HEK293 (cell line): ENCODE measurements at regions not wholly inside any gene's neighbourhood (a gene's known extent, or its start where the extent isn't known, plus 50 kb on each side); places are given as distances from the start of the nearest gene placed in this dataset.

Source experiments
- ZNF548 ChIP-seq: fragments of 450-650 bp; formaldehyde crosslinking; IDR thresholded peaks from 2 replicates; pipeline ENCODE4 v1.5.1; 2016; ENCODE audit warnings: missing biosample characterization, missing genetic modification characterization
- ZNF624 ChIP-seq: fragments of 450-650 bp; formaldehyde crosslinking; IDR thresholded peaks from 2 replicates; pipeline ENCODE4 v1.5.1; 2017; ENCODE audit warnings: missing biosample characterization, missing genetic modification characterization
- ZNF768 ChIP-seq: fragments of 450-650 bp; formaldehyde crosslinking; IDR thresholded peaks from 2 replicates; pipeline ENCODE4 v1.5.1; 2018; ENCODE audit warnings: missing biosample characterization, mild to moderate bottlenecking, missing genetic modification characterization
- ZNF777 ChIP-seq: fragments of 450-650 bp; formaldehyde crosslinking; IDR thresholded peaks from 2 replicates; pipeline ENCODE4 v1.5.1; 2017; ENCODE audit warnings: missing biosample characterization, missing genetic modification characterization, borderline replicate concordance
- TF ChIP-seq, protein P1 (sequence below): fragments of 450-650 bp; formaldehyde crosslinking; IDR thresholded peaks from 2 replicates; pipeline ENCODE4 v1.5.1; 2016; ENCODE audit warnings: missing biosample characterization, missing genetic modification characterization
- TF ChIP-seq, protein P2 (sequence below): fragments of 450-650 bp; formaldehyde crosslinking; IDR thresholded peaks from 2 replicates; pipeline ENCODE4 v1.5.1; 2016; ENCODE audit warnings: missing biosample characterization, missing genetic modification characterization
- TF ChIP-seq, protein P3 (sequence below): fragments of 450-650 bp; formaldehyde crosslinking; IDR thresholded peaks from 2 replicates; pipeline ENCODE4 v1.5.1; 2016; ENCODE audit warnings: missing biosample characterization, missing genetic modification characterization, low read depth

DNA sequence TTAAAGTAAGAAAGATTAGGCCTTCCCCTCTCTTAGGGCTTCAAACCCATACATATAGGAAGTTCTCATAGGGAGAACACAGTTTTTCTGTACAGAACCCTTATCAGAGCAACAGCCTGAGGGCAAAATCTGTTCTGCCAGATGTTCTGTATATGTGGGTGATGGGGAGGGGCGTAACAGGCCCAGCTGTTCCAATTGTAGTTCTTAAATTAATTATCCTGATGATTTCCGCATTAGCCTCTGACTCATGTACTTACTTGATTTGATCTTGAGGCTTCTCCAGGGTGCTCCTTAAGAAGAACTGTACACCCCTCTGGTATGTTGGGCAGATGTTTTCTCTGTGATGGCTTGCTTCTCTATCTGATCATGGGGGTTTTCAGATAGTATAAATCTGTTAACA is 123.1 kb upstream of the C11orf87 start:
- TF ChIP-seq, protein P1, sequence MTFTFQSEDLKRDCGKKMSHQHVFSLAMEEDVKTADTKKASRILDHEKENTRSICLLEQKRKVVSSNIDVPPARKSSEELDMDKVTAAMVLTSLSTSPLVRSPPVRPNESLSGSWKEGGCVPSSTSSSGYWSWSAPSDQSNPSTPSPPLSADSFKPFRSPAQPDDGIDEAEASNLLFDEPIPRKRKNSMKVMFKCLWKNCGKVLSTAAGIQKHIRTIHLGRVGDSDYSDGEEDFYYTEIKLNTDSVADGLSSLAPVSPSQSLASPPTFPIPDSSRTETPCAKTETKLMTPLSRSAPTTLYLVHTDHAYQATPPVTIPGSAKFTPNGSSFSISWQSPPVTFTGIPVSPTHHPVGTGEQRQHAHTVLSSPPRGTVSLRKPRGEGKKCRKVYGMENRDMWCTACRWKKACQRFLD = no peak
- TF ChIP-seq ZNF624 (tag by site-specific recombination) (no peak), ZNF548 (tag by site-specific recombination) (no peak), ZNF768 (tag by site-specific recombination) (no peak), ZNF777 (tag by site-specific recombination) (no peak)
- TF ChIP-seq, protein P2, sequence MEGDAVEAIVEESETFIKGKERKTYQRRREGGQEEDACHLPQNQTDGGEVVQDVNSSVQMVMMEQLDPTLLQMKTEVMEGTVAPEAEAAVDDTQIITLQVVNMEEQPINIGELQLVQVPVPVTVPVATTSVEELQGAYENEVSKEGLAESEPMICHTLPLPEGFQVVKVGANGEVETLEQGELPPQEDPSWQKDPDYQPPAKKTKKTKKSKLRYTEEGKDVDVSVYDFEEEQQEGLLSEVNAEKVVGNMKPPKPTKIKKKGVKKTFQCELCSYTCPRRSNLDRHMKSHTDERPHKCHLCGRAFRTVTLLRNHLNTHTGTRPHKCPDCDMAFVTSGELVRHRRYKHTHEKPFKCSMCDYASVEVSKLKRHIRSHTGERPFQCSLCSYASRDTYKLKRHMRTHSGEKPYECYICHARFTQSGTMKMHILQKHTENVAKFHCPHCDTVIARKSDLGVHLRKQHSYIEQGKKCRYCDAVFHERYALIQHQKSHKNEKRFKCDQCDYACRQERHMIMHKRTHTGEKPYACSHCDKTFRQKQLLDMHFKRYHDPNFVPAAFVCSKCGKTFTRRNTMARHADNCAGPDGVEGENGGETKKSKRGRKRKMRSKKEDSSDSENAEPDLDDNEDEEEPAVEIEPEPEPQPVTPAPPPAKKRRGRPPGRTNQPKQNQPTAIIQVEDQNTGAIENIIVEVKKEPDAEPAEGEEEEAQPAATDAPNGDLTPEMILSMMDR (tag by site-specific recombination) = no peak
- TF ChIP-seq, protein P3, sequence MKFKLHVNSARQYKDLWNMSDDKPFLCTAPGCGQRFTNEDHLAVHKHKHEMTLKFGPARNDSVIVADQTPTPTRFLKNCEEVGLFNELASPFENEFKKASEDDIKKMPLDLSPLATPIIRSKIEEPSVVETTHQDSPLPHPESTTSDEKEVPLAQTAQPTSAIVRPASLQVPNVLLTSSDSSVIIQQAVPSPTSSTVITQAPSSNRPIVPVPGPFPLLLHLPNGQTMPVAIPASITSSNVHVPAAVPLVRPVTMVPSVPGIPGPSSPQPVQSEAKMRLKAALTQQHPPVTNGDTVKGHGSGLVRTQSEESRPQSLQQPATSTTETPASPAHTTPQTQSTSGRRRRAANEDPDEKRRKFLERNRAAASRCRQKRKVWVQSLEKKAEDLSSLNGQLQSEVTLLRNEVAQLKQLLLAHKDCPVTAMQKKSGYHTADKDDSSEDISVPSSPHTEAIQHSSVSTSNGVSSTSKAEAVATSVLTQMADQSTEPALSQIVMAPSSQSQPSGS (tag by site-specific recombination) = no peak
